ENCODE measurements at regions not wholly inside any gene's neighbourhood (a gene's known extent, or its start where the extent isn't known, plus 50 kb on each side); places are given as distances from the start of the nearest gene placed in this dataset.
"Not testable (repeated sequence)": the region's sequence is repeated elsewhere in the genome, so short reads cannot be mapped to it uniquely, and the experiment has no call there.

DNA sequence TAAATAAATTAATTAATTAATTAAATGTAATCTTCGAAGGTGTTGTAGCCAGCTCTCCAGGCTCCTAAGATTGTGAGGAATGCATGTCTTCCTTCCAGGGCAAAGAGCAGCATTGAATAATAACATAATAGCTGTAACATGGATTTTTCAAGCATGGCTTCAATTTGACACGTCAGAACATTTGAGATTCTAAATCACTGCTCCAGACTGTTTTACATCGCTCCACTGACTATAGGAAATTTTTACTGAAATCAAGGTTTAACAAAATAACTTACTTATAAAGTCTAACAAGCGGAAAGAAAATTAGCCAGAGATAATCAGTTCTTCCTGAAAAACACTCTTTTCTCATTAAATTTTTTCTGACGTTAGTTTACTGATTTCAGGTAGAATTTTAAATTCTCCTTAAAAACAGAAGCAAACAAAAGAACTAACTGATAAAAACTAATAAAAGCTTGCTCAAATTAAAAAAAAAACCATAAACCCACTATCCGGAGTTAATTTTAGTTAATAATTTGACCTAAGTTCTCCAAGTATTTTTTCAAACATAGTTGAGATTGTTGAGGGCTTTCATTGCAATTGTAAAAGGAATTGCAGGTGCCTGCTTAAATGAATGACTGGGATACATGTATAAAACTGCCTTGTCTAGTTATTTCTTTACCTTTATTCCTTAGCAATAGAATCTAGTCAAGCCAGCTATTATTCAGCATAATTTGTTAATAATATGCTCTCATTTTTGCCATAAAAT is 51.2 kb upstream of the SGCE start:
- Mint-ChIP-seq H3K4me3 (ENCODE audit: unreplicated experiment) (no peak overlapping the region), H3K27ac (ENCODE audit: low read depth, unreplicated experiment) (no peak overlapping the region), H3K36me3 (ENCODE audit: insufficient read depth, unreplicated experiment) (no peaks in the 10 kb centered on the region), H3K4me1 (ENCODE audit: insufficient read depth, unreplicated experiment) (no peaks in the 10 kb centered on the region), H3K9me3 (ENCODE audit: unreplicated experiment) (no peaks in the 10 kb centered on the region), H3K27me3 (ENCODE audit: insufficient read depth, unreplicated experiment) (no peaks in the 10 kb centered on the region)
- no peak for DNase-seq (ENCODE audit: unreplicated experiment)
- CTCF ChIA-PET, result no interaction called here
- POLR2A ChIA-PET, result interaction anchor here (0.7 kb wide), 1 partner anchor 24 kb away, joined by 3 read pairs; no protein-coding TSS in a partner anchor
- BruUV-seq (replicated peaks), result no TSS peak
- TF ChIP-seq, protein P1, sequence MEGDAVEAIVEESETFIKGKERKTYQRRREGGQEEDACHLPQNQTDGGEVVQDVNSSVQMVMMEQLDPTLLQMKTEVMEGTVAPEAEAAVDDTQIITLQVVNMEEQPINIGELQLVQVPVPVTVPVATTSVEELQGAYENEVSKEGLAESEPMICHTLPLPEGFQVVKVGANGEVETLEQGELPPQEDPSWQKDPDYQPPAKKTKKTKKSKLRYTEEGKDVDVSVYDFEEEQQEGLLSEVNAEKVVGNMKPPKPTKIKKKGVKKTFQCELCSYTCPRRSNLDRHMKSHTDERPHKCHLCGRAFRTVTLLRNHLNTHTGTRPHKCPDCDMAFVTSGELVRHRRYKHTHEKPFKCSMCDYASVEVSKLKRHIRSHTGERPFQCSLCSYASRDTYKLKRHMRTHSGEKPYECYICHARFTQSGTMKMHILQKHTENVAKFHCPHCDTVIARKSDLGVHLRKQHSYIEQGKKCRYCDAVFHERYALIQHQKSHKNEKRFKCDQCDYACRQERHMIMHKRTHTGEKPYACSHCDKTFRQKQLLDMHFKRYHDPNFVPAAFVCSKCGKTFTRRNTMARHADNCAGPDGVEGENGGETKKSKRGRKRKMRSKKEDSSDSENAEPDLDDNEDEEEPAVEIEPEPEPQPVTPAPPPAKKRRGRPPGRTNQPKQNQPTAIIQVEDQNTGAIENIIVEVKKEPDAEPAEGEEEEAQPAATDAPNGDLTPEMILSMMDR (IDR thresholded peaks at IDR 0.05; ENCODE audit: unreplicated experiment), result no peak
- intact Hi-C loops (cut with micrococcal nuclease), result no loop called here

DNA sequence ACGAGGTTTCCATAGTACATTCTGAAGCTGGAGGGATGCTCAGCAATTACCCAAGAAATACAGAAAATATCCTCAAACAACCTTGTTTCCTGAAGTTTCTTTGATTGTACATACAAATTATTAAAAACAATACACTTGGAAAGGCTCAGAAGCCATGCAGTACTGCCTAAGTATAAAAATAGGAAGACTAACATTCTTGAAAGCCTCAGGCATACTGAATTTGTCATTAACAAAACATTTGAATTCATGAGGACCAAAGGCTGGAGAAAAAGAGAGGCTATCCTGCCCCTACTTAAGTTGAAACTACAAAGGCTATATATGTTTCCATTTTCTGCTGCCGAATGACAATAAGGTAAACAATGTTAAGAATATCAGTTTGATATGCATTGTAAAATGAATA is 54.3 kb upstream of the SGCE start:
- CTCF ChIA-PET, result interaction anchor here (0.6 to 1.3 kb wide), 2 partner anchors 12 to 55 kb away, joined by 4 to 5 read pairs; no protein-coding TSS in a partner anchor
- DNase-seq (ENCODE audit: unreplicated experiment), result no peak
- TF ChIP-seq, protein P1 (IDR thresholded peaks at IDR 0.05; ENCODE audit: unreplicated experiment), result no peak
- no TSS peak for BruUV-seq (replicated peaks)
- intact Hi-C loops (cut with micrococcal nuclease), result no loop called here
- POLR2A ChIA-PET, result no interaction called here
- Mint-ChIP-seq H3K4me3 (ENCODE audit: unreplicated experiment) (no peak overlapping the region), H3K36me3 (ENCODE audit: insufficient read depth, unreplicated experiment) (no peaks in the 10 kb centered on the region), H3K27ac (ENCODE audit: low read depth, unreplicated experiment) (no peak overlapping the region), H3K27me3 (ENCODE audit: insufficient read depth, unreplicated experiment) (no peaks in the 10 kb centered on the region), H3K9me3 (ENCODE audit: unreplicated experiment) (no peaks in the 10 kb centered on the region), H3K4me1 (ENCODE audit: insufficient read depth, unreplicated experiment) (no peaks in the 10 kb centered on the region)

DNA sequence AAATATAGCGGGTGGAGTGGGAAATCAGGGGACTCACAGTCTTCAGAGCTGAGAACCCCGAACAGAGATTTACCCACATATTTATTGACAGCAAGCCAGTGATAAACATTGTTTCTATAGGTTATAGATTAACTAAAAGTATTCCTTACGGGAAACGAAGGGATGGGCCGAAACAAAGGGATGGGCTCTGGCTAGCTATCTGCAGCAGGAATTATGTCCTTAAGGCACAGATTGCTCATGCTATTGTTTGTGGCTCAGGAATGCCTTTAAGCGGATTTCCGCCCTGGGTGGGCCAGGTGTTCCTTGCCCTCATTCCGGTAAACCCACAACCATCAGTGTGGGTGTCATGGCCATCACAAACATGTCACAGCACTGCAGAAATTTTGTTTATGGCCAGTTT is 66.4 kb upstream of the SGCE start:
- intact Hi-C loops (cut with micrococcal nuclease); H3K4me1 Mint-ChIP-seq (ENCODE audit: insufficient read depth, unreplicated experiment); H3K36me3 Mint-ChIP-seq (ENCODE audit: insufficient read depth, unreplicated experiment); H3K4me3 Mint-ChIP-seq (ENCODE audit: unreplicated experiment); BruUV-seq (replicated peaks); H3K27ac Mint-ChIP-seq (ENCODE audit: low read depth, unreplicated experiment); H3K27me3 Mint-ChIP-seq (ENCODE audit: insufficient read depth, unreplicated experiment); DNase-seq (ENCODE audit: unreplicated experiment); H3K9me3 Mint-ChIP-seq (ENCODE audit: unreplicated experiment): not testable (repeated sequence)
- POLR2A ChIA-PET, result interaction anchor here (1.6 kb wide), 1 partner anchor 15 kb away, joined by 3 read pairs; no protein-coding TSS in a partner anchor
- CTCF ChIA-PET, result interaction anchor here (1.0 kb wide), 1 partner anchor 12 kb away, joined by 5 read pairs; no protein-coding TSS in a partner anchor

- DNase-seq (ENCODE audit: unreplicated experiment); H3K27me3 Mint-ChIP-seq (ENCODE audit: insufficient read depth, unreplicated experiment); H3K27ac Mint-ChIP-seq (ENCODE audit: low read depth, unreplicated experiment); BruUV-seq (replicated peaks); H3K36me3 Mint-ChIP-seq (ENCODE audit: insufficient read depth, unreplicated experiment); H3K4me1 Mint-ChIP-seq (ENCODE audit: insufficient read depth, unreplicated experiment); H3K9me3 Mint-ChIP-seq (ENCODE audit: unreplicated experiment); POLR2A ChIA-PET; H3K4me3 Mint-ChIP-seq (ENCODE audit: unreplicated experiment); intact Hi-C loops (cut with micrococcal nuclease): not testable (repeated sequence)
- CTCF ChIA-PET, result interaction anchor here (0.6 kb wide), 2 partner anchors 72 to 238 kb away, joined by 3 to 4 read pairs; no protein-coding TSS in a partner anchor
Measured at GRCh38 chr7:94728893-94729292, 73.0 kb upstream of the SGCE start.

GRCh38 chr7:94738071-94738470 is 82.1 kb upstream of the SGCE start:
- no peak for DNase-seq (ENCODE audit: unreplicated experiment)
- H3K27me3 Mint-ChIP-seq (ENCODE audit: insufficient read depth, unreplicated experiment), result no peaks in the 10 kb centered on the region
- H3K4me3 Mint-ChIP-seq (ENCODE audit: unreplicated experiment), result no peak overlapping the region
- TF ChIP-seq, protein P1 (IDR thresholded peaks at IDR 0.05; ENCODE audit: unreplicated experiment), result no peak
- H3K36me3 Mint-ChIP-seq (ENCODE audit: insufficient read depth, unreplicated experiment), result no peaks in the 10 kb centered on the region
- intact Hi-C loops (cut with micrococcal nuclease), result no loop called here
- H3K27ac Mint-ChIP-seq (ENCODE audit: low read depth, unreplicated experiment), result no peak overlapping the region
- no TSS peak for BruUV-seq (replicated peaks)
- ChIA-PET CTCF (no interaction called here), POLR2A (interaction anchor here (1.1 kb wide), 1 partner anchor 366 kb away, joined by 3 read pairs; no protein-coding TSS in a partner anchor)
- H3K4me1 Mint-ChIP-seq (ENCODE audit: insufficient read depth, unreplicated experiment), result no peaks in the 10 kb centered on the region
- H3K9me3 Mint-ChIP-seq (ENCODE audit: unreplicated experiment), result no peaks in the 10 kb centered on the region

Measured in MCF 10A (cell line).